Choroid plexus epithelial cell (primary cell): ENCODE measurements at regions not wholly inside any gene's neighbourhood (a gene's known extent, or its start where the extent isn't known, plus 50 kb on each side); places are given as distances from the start of the nearest gene placed in this dataset.
A peak's percentile ranks its signal among the peaks of the same experiment; 100 is the strongest.

Experiments
- DNase-seq: peaks from one replicate; pipeline ENCODE4 v3.0.0-alpha.2; 2010; ENCODE audit warnings: low read depth
- H3K4me3 ChIP-seq: 2 replicates; pipeline ENCODE4 v1.5.1; 2011; ENCODE audit warnings: low read depth, mild to moderate bottlenecking, control low read depth, low read length, moderate library complexity
- TF ChIP-seq, protein P1 (sequence below): conservative IDR thresholded peaks from 2 replicates; pipeline ENCODE4 v1.5.1; 2011; ENCODE audit warnings: low read depth, mild to moderate bottlenecking, control low read depth, inconsistent platforms, low read length, moderate library complexity

DNA sequence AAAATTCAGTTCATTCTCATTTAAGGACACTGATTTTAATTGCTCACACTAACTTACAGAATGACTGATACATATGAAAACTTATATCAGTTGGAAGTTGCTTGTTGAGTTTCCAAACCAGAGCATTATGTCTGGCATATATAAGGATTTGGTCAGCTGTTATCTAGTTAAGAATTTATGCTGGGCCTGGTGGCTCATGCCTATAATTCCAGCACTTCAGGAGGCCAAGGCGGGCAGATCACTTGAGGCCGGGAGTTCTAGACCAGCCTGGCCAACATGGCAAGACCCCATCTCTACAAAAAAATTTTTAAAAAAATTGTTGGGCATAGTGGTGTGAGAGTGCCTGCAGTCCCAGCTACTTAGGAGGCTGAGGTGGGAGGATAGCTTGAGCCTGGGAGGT is 73.1 kb downstream of the SPRY1 start:
- no peak for DNase-seq
- TF ChIP-seq, protein P1, sequence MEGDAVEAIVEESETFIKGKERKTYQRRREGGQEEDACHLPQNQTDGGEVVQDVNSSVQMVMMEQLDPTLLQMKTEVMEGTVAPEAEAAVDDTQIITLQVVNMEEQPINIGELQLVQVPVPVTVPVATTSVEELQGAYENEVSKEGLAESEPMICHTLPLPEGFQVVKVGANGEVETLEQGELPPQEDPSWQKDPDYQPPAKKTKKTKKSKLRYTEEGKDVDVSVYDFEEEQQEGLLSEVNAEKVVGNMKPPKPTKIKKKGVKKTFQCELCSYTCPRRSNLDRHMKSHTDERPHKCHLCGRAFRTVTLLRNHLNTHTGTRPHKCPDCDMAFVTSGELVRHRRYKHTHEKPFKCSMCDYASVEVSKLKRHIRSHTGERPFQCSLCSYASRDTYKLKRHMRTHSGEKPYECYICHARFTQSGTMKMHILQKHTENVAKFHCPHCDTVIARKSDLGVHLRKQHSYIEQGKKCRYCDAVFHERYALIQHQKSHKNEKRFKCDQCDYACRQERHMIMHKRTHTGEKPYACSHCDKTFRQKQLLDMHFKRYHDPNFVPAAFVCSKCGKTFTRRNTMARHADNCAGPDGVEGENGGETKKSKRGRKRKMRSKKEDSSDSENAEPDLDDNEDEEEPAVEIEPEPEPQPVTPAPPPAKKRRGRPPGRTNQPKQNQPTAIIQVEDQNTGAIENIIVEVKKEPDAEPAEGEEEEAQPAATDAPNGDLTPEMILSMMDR = no peak
- no peak overlapping the region for H3K4me3 ChIP-seq

DNA sequence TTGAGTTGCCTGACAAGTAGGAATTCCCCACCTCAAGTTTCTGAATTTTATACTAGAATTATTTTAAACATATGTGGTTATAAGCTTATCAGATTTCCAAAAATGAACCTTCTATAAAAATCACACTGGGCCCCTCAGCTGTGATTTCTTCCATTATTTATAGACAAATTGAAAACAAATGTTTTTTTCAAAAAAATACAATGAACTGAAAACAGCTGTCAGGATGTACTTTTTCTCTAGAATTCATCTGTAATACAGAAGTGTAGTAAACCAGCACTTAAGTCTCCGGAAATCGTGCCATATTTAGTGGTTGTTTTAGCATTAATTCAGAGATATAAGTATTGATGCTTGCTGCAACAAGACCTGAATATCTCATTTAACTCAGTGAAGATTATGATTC is 74.0 kb downstream of the SPRY1 start:
- DNase-seq = no peak
- H3K4me3 ChIP-seq = no peak overlapping the region
- TF ChIP-seq, protein P1 = no peak

DNA sequence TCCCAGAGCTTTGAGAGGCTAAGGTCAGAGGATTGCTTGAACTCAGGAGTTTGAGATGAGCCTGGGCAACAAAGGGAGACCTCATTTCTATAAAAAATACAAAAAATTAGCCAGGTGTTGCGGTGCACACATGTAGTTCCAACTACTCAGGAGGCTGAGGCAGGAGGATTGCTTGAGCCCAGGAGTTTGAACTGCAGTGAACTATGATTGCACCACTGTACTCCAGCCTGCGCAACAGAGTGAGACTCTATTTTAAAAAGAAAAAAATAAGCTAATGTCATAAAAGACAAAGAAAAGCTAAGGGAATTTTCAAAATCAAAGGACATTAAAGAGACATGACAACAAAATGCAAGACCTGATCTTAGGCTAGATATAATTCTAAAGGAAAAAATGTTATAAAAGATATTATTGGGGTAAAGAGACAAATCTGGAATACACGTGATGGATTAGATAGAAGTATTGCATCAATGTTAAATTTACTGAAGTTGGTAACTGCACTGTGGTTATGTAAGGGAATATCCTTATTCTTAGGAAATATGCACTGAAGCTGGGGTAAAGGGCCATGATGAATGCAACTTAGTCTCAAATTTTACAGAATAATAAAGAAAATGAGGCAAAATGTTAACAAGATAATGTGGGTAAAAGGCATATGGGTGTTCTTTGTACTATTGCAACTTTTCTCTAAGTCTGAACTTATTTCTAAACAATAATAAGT is 75.2 kb downstream of the SPRY1 start:
- TF ChIP-seq, protein P1 = no peak
- H3K4me3 ChIP-seq = no peak overlapping the region
- no peak for DNase-seq

DNA sequence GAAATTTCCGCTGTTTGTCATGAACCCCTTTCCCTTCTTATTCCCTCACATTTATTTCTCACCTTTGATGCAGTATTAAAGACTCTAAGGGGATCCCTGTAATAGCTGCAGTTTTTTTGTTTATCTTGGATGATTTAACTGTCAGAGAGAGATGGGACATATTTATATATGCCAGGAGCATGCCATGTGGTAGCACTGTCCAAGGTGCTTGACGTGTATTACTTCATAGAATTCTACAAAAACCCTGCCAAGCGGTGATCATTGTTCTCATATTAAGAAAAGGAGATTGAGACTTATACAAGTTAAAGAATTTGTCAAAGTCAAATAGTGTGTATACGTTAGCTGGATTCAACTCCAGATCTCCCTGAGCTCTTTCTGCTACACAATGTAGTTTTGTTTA is 78.2 kb downstream of the SPRY1 start:
- DNase-seq = no peak
- no peak overlapping the region for H3K4me3 ChIP-seq
- TF ChIP-seq, protein P1 = no peak

DNA sequence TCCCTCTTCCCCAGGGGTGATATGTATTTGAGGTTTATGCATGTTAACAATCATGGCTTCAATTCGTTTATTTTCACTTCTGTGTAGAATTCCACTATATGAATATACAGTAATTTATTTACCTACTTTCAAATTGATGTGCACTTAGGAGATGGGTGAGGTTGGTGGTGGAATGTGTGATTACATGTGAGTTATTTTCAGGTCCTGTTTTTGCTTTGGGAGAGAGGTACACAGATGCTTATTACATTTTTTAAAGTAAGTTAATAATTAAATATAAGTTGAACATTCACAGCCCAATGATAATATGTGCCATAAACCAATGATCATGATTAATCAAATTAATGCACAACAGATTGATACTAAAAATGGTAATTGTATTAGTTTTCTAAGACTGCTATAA is 79.5 kb downstream of the SPRY1 start:
- no peak for DNase-seq
- TF ChIP-seq, protein P1 = no peak
- H3K4me3 ChIP-seq = no peak overlapping the region

DNA sequence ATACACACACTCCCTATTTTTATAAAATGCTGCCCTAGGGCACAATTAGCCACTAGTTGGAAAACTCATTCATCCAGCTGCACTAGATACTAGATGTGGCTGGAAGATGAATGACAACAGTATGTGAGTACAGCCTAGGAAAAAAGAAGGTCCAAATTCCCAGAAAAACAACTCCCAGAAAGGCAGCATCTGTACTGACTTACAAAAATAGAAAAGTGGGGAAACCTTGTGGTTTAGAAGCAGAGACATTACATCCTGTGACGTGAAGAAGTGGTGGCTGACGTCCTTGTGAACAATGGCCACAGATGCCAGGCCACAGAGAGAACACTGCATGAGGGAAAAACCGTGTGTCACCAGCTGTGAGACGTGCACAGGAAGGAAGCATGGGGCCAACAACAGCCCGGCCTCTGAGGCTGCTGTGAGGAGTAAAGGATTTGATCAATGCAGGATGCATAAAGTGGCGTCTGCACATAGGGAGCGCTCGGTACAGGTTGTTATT is 81.2 kb downstream of the SPRY1 start:
- no peak overlapping the region for H3K4me3 ChIP-seq
- TF ChIP-seq, protein P1 = no peak
- peak; percentile 72 for DNase-seq

DNA sequence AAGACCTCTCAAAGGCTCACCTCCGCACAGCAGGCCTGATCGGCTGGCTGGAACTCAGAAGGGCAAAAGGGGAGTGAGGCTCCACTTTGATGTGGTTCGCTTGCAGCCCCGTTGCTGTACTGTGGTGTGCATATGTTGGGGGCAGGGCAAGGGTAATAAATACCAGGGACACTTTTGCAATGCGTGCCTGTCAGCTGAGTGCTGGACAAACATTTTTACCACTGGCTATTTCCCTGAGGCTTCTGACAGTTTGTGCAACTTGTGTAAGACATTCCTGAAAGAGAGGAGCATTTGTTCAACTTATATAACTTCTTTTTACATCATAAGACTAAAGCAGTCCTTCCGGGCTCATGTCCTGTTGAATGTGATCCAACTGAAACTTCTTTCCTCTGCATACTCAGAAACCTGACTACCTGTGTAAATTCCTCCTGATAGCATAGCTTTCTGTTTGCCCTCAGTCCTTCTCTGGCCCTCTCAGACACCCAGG is 82.3 kb downstream of the SPRY1 start:
- H3K4me3 ChIP-seq = no peak overlapping the region
- TF ChIP-seq, protein P1 = no peak
- DNase-seq = peak; percentile 87
